HG02884 (cell line): ENCODE measurements at regions not wholly inside any gene's neighbourhood (a gene's known extent, or its start where the extent isn't known, plus 50 kb on each side); places are given as distances from the start of the nearest gene placed in this dataset.

Experiments
- ATAC-seq: cut with Tn5 transposase; IDR thresholded peaks from one replicate; pipeline ENCODE4 v1.9.1; 2021; ENCODE audit warnings: mild to moderate bottlenecking, moderate library complexity; ENCODE audit not compliant: unreplicated experiment

- ATAC-seq, result no peak
These were observed 864.4 kb downstream of the USP25 start for GRCh38 chr21:16594191-16594590.

GRCh38 chr21:16596369-16596768 lies 866.6 kb downstream of the USP25 start:
- ATAC-seq, result no peak

DNA sequence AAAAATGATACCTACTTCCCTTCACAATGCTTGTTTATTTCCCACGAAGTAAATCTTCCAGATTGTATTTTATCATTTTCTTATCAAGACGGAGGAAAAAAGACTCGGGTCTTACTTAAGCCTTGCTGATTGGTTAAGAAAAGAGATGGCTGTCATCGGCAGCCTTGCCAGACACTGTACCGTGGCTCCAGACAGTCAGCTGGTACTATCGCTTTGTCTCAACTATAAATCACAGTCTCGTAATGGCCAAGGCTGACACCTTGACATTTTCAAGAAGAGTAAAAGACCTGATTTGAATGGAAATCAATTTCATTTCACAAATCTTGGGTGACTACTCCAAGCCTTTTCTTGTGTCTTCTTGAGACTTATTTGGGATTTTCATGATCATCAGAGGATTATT lies 868.0 kb downstream of the USP25 start:
- no peak for ATAC-seq

DNA sequence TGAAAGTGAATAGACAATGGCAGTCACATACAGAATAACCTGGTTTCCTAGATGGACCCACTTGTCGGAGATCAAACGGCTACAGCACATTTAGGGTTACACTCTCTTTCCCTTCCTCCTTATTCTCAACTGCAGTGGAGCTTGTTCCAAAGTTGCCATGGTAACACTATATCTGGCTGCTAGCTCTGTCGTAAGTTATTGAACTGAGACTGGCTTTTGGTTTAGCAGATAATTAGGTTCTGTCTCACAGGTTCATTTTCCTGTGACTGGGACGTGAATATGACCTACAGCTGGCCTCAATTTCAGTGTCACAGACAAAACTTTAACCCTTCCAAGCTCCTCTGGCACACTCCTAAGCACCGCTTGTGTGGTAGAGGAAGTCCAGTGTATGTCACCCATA lies 875.8 kb downstream of the USP25 start:
- no peak for ATAC-seq

DNA sequence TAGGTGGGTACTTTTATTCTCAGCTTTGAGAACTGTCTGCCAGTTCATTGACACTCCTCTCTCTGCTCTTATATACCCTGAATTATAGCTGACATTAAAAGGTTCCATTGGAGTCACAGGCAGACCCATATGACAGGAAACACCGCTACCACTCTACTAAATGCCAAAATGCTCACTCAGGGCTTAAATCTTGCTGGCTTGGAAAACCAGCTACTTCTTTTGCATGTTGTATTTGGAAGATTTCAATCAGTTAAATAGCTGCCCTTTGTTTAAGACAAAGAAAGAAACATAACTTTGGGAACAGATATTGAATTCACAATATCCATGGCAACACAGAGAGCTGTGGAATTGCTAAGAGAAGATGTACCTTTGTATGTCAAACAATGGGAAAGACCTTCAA lies 876.5 kb downstream of the USP25 start:
- no peak for ATAC-seq

- ATAC-seq, result no peak
These were observed 878.5 kb downstream of the USP25 start for GRCh38 chr21:16608209-16608830.

DNA sequence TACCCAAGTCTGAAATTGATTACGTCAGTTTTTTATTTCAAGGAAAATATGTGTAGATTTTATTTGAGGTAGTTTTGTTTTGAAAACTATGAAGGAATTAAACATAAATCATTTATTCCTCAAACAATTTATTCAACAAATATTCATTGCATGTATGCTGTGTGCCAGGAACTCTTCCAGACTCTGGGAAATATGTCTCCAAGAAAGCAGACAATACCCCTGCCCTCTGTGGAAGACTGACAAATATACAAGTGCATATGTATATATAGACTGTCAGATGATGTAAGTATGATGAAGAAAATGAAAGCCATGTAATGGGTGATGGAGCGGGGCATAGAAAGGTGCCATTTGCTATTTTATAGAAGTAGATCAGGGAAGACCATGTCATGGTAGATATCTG lies 889.5 kb downstream of the USP25 start:
- no peak for ATAC-seq

- ATAC-seq, result no peak
These were observed 891.1 kb downstream of the USP25 start for GRCh38 chr21:16620786-16621320.

DNA sequence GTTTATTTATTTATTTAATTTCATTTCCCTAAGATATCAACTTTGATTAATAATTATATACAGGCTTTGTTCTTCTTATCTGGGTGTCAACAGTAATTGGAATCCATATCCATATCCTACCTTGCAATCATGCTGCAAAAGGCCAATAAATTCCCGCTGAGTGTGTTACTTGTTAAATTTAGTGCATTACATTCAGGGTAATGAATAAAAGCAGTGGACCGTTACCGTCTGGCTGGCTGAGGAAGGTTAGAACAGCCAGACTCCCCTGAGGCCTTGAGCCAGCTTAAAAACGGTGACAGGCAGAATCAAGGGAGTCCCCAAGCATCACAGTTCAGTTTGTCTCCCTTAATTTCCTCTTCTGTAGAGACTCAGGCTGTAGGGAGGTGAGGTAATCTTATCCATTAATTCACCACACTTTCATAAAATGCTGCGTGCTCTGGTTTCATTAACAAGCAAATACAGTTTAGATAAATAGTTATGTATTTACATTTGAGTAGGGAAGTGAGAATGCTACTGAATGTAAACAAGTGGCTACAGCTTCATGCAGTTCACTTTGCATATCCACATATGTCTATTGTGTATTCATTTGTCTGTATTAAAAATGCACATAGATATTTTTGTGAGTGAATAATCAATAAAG lies 888.2 kb upstream of the CXADR start:
- no peak for ATAC-seq

GRCh38 chr21:16625491-16625890 lies 887.4 kb upstream of the CXADR start:
- no peak for ATAC-seq

- ATAC-seq, result no peak
These were observed 878.9 kb upstream of the CXADR start for GRCh38 chr21:16633831-16634459.

- no peak for ATAC-seq
These were observed 878.3 kb upstream of the CXADR start for GRCh38 chr21:16634515-16634914.

GRCh38 chr21:16640297-16641027 lies 872.4 kb upstream of the CXADR start:
- no peak for ATAC-seq

- ATAC-seq, result no peak
These were observed 870.5 kb upstream of the CXADR start for GRCh38 chr21:16642353-16642752.

- no peak for ATAC-seq
These were observed 868.2 kb upstream of the CXADR start for GRCh38 chr21:16644685-16645084.

DNA sequence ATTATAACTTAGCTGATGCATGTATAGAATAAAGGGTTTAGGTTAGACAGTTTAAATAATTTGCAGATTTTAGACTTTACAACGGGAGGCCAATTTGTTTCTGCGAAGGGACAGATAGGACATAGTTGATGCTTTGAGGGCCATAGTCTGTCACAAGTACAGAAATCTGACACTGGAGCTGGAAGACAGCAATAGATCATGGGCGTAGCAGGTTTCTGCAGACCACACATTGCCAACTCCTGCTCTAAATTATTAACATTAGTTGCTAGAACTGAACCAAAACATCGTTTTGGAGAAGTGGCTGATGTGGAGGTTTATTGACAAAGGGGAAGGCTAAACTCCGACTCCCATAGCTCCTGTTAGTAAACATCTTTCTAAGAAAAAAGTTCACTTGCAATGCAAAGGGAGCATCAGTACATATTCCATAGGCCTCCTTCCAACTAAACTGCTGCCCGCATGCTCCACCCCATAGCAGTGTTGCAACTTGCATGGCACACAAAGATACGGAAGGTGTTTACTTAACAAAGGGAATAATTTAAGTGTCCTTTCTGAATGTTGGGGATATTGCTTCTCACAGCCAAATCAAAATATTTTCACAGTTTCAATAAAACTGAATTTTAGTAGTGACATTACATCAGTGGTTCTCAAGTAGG lies 862.0 kb upstream of the CXADR start:
- no peak for ATAC-seq

GRCh38 chr21:16651956-16652355 lies 860.9 kb upstream of the CXADR start:
- no peak for ATAC-seq

DNA sequence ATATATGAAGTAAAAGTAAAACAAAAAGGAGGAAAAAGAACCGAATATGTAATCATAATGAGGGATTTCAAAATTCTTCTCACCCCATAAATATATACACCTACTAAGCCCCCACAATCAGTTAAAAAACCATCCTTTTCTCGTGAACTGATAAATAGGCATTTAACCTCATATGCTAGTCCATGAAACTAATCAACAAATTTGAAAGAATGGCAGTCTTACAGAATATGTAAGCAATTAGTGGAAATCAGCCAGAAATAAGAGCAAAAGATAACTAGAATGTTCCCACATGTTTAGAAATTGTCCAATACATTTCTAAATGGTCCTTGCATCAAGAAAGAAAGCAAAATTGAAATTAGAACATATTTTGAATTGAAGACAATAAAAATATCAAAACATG lies 849.4 kb upstream of the CXADR start:
- no peak for ATAC-seq

DNA sequence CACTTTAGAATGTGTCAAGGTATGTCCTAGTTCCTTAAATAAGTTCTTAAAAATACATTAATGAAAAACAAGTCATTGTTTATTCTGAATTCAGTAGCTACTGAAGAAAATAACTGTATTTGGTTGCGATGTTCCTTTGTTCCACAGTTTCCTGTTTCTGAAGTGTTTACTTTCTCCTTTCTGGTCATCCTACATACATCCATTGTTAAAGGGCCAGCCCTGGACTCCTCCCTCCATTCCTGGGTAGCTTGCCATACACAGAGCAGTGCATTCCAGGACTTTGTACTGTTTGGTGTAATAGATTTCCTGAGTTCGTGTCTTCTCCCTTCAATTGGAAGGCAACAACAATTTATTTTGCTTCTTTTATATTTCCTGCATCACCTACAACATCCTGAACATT lies 845.4 kb upstream of the CXADR start:
- ATAC-seq, result no peak

GRCh38 chr21:16674949-16675348 lies 837.9 kb upstream of the CXADR start:
- ATAC-seq, result no peak

DNA sequence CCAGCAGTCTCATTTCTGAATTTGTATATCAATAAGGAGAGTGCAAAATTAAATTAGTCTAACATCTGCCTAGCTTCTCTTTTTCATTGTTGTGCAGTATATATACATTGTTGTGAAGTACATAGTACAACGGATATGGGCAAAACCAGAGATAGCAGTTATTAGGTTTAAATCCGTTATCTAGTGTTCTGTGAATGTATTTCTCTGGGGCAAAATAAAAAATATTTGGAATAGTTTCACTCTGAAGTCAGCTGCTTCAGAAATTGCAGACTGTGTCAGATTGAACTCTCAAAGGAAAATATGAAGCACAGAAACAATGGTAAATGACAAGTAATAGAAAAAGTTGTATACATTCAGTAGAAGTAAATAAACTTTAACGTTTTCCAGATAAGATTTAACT lies 836.5 kb upstream of the CXADR start:
- ATAC-seq, result no peak
